ENCODE measurements at regions not wholly inside any gene's neighbourhood (a gene's known extent, or its start where the extent isn't known, plus 50 kb on each side); places are given as distances from the start of the nearest gene placed in this dataset.
"Not testable (repeated sequence)": the region's sequence is repeated elsewhere in the genome, so short reads cannot be mapped to it uniquely, and the experiment has no call there.

GRCh38 chr3:5545719-5546118, 358.2 kb downstream of the EDEM1 start:
- no peak for DNase-seq (ENCODE audit: low spot score)

GRCh38 chr3:5553203-5553602, 365.7 kb downstream of the EDEM1 start:
- DNase-seq (ENCODE audit: low spot score) = no peak

GRCh38 chr3:5554245-5554747, 366.8 kb downstream of the EDEM1 start:
- no peak for DNase-seq (ENCODE audit: low spot score)

- no peak for DNase-seq (ENCODE audit: low spot score)
Measured at GRCh38 chr3:5560199-5560598, 372.7 kb downstream of the EDEM1 start.

- no peak for DNase-seq (ENCODE audit: low spot score)
Measured at GRCh38 chr3:5563537-5564277, 376.2 kb downstream of the EDEM1 start.

GRCh38 chr3:5564278-5564666, 376.8 kb downstream of the EDEM1 start:
- no peak for DNase-seq (ENCODE audit: low spot score)

- no peak for DNase-seq (ENCODE audit: low spot score)
Measured at GRCh38 chr3:5565026-5565425, 377.5 kb downstream of the EDEM1 start.

- DNase-seq (ENCODE audit: low spot score) = no peak
Measured at GRCh38 chr3:5567113-5567512, 379.6 kb downstream of the EDEM1 start.

- DNase-seq (ENCODE audit: low spot score) = no peak
Measured at GRCh38 chr3:5568451-5568850, 380.9 kb downstream of the EDEM1 start.

- no peak for DNase-seq (ENCODE audit: low spot score)
Measured at GRCh38 chr3:5569152-5569551, 381.6 kb downstream of the EDEM1 start.

GRCh38 chr3:5572168-5572567, 384.7 kb downstream of the EDEM1 start:
- DNase-seq (ENCODE audit: low spot score) = no peak

GRCh38 chr3:5576277-5577011, 388.9 kb downstream of the EDEM1 start:
- DNase-seq (ENCODE audit: low spot score) = no peak

GRCh38 chr3:5579139-5579602, 391.7 kb downstream of the EDEM1 start:
- no peak for DNase-seq (ENCODE audit: low spot score)

GRCh38 chr3:5579946-5580345, 392.4 kb downstream of the EDEM1 start:
- DNase-seq (ENCODE audit: low spot score) = no peak

- no peak for DNase-seq (ENCODE audit: low spot score)
Measured at GRCh38 chr3:5580826-5581225, 393.3 kb downstream of the EDEM1 start.

GRCh38 chr3:5581743-5582142, 394.2 kb downstream of the EDEM1 start:
- DNase-seq (ENCODE audit: low spot score) = no peak

- no peak for DNase-seq (ENCODE audit: low spot score)
Measured at GRCh38 chr3:5583920-5584319, 396.4 kb downstream of the EDEM1 start.

GRCh38 chr3:5585085-5585484, 397.6 kb downstream of the EDEM1 start:
- no peak for DNase-seq (ENCODE audit: low spot score)

- DNase-seq (ENCODE audit: low spot score) = no peak
Measured at GRCh38 chr3:5606884-5607472, 419.5 kb downstream of the EDEM1 start.

- no peak for DNase-seq (ENCODE audit: low spot score)
Measured at GRCh38 chr3:5607581-5607980, 420.1 kb downstream of the EDEM1 start.

GRCh38 chr3:5608971-5609370, 421.5 kb downstream of the EDEM1 start:
- not testable (repeated sequence) for DNase-seq (ENCODE audit: low spot score)

- no peak for DNase-seq (ENCODE audit: low spot score)
Measured at GRCh38 chr3:5613599-5613998, 426.1 kb downstream of the EDEM1 start.

- DNase-seq (ENCODE audit: low spot score) = no peak
Measured at GRCh38 chr3:5616873-5617272, 429.4 kb downstream of the EDEM1 start.

Measured in germinal center (tissue), 1 donor.